Esophagus squamous epithelium (tissue), 4 donors: ENCODE measurements at regions not wholly inside any gene's neighbourhood (a gene's known extent, or its start where the extent isn't known, plus 50 kb on each side); places are given as distances from the start of the nearest gene placed in this dataset.

Source experiments
- POLR2A ChIP-seq, 4 donors: fragments of 450-650 bp; IDR thresholded peaks; one replicate each; pipeline ENCODE4 v1.6.1; 2017; ENCODE audit warnings: antibody characterized with exemption in 4 of 4, mild to moderate bottlenecking in 4 of 4, moderate library complexity in 3 of 4
- TF ChIP-seq, protein P1 (sequence below), 6 experiments: fragments of 450-650 bp in 4 of 6; fragments of 200-600 bp in 2 of 6; sonication (generic) in 2 of 6; IDR thresholded peaks; one replicate each; pipeline ENCODE4 v1.5.1; 2016 to 2019; ENCODE audit warnings: antibody characterized with exemption in 6 of 6, mild to moderate bottlenecking in 4 of 6, moderate library complexity in 4 of 6

DNA sequence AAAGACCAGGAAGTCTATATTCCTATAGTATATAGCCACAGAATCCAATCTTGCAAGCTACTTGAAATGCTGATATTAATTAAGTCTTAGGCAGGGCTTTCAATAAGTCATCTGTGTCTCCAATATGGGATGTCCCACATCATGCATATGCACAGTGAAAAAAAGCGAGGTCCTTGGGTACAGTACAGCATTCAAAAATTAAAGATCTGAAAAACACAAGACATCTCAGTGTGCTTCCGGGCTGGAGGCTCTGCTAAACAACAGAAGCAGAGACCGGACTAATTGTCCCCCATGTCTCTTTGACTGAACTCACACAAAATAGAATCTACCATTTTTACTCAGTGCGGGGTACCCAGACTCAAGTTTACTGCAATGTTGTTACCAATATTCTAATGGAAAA lies 156.0 kb downstream of the DAD1 start:
- TF ChIP-seq, protein P1, sequence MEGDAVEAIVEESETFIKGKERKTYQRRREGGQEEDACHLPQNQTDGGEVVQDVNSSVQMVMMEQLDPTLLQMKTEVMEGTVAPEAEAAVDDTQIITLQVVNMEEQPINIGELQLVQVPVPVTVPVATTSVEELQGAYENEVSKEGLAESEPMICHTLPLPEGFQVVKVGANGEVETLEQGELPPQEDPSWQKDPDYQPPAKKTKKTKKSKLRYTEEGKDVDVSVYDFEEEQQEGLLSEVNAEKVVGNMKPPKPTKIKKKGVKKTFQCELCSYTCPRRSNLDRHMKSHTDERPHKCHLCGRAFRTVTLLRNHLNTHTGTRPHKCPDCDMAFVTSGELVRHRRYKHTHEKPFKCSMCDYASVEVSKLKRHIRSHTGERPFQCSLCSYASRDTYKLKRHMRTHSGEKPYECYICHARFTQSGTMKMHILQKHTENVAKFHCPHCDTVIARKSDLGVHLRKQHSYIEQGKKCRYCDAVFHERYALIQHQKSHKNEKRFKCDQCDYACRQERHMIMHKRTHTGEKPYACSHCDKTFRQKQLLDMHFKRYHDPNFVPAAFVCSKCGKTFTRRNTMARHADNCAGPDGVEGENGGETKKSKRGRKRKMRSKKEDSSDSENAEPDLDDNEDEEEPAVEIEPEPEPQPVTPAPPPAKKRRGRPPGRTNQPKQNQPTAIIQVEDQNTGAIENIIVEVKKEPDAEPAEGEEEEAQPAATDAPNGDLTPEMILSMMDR (IDR thresholded peaks at IDR 0.05), result no peak
- TF ChIP-seq POLR2A (IDR thresholded peaks at IDR 0.05), result no peak
